Mesothelial cell of epicardium (in vitro differentiated cells): ENCODE measurements at regions not wholly inside any gene's neighbourhood (a gene's known extent, or its start where the extent isn't known, plus 50 kb on each side); places are given as distances from the start of the nearest gene placed in this dataset.

ENCODE experiments used
- DNase-seq, 2 experiments: peaks; one replicate each; pipeline ENCODE4 v3.0.0; 2021; ENCODE audit warnings: low spot score in 2 of 2; ENCODE audit not compliant: unreplicated experiment in 2 of 2
- H3K27ac Mint-ChIP-seq: 2 replicates; pipeline ENCODE4 v1.8.0; 2021; ENCODE audit warnings: mixed read lengths
- H3K27me3 Mint-ChIP-seq: 2 replicates; pipeline ENCODE4 v1.8.0; 2021; ENCODE audit warnings: low read depth, mixed read lengths
- H3K36me3 Mint-ChIP-seq: 2 replicates; pipeline ENCODE4 v1.8.0; 2021; ENCODE audit warnings: mixed read lengths
- H3K4me1 Mint-ChIP-seq: 2 replicates; pipeline ENCODE4 v1.8.0; 2021; ENCODE audit warnings: mixed read lengths
- H3K4me3 Mint-ChIP-seq: 2 replicates; pipeline ENCODE4 v1.8.0; 2021; ENCODE audit warnings: mild to moderate bottlenecking, moderate library complexity, mixed read lengths
- H3K9me3 Mint-ChIP-seq: 2 replicates; pipeline ENCODE4 v1.8.0; 2021; ENCODE audit warnings: mixed read lengths
- TF ChIP-seq, protein P1 (sequence below): fragments of 200-600 bp; sonication (generic); IDR thresholded peaks from one replicate; pipeline ENCODE4 v1.5.0; 2021; ENCODE audit warnings: antibody characterized with exemption; ENCODE audit not compliant: unreplicated experiment

DNA sequence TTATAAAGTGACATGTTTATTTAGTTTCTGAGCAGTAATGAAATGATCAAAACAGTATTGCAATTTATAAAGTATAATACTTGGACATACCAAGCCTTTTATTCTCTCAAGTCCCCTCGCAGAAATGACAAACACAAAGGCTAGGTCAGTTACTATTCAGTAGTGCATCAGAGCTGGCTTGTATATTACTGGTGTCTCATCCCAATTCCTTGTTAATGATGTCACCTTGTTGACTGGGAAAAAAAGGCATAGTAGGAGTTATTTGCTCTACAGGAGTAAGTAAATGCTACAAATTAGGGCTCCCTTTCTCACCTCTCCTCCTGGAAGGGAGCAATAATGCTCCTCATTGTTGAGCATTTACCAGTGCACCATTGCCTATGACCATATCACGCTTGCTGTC is 317.6 kb downstream of the CHL1 start:
- Mint-ChIP-seq H3K27me3 (no peaks in the 10 kb centered on the region), H3K36me3 (no peaks in the 10 kb centered on the region), H3K27ac (no peak overlapping the region), H3K4me3 (no peak overlapping the region), H3K9me3 (peaks cover 5% of the 10 kb centered on the region), H3K4me1 (peaks cover 2% of the 10 kb centered on the region)
- DNase-seq = no peak
- TF ChIP-seq, protein P1, sequence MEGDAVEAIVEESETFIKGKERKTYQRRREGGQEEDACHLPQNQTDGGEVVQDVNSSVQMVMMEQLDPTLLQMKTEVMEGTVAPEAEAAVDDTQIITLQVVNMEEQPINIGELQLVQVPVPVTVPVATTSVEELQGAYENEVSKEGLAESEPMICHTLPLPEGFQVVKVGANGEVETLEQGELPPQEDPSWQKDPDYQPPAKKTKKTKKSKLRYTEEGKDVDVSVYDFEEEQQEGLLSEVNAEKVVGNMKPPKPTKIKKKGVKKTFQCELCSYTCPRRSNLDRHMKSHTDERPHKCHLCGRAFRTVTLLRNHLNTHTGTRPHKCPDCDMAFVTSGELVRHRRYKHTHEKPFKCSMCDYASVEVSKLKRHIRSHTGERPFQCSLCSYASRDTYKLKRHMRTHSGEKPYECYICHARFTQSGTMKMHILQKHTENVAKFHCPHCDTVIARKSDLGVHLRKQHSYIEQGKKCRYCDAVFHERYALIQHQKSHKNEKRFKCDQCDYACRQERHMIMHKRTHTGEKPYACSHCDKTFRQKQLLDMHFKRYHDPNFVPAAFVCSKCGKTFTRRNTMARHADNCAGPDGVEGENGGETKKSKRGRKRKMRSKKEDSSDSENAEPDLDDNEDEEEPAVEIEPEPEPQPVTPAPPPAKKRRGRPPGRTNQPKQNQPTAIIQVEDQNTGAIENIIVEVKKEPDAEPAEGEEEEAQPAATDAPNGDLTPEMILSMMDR = no peak

DNA sequence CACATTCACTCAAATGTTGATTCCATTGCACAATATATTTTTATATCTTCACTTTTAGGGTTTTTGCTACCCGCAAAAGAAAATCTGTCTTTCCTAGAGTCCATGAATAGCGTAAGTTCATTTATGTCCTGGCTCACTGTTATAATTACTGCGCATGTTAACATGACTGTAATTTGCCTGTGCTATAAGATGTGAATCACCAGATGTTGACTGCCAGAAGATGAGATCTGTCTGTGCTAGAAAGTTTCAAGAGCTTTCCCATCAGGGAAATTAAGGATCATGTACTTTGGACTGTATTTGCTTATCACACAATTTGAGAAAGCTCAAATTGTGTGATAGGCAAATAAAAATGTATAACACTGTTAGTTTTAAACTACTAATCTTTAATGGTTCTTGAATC is 322.5 kb downstream of the CHL1 start:
- Mint-ChIP-seq H3K36me3 (no peaks in the 10 kb centered on the region), H3K27ac (no peak overlapping the region), H3K9me3 (no peaks in the 10 kb centered on the region), H3K27me3 (peaks cover 2% of the 10 kb centered on the region), H3K4me1 (no peaks in the 10 kb centered on the region), H3K4me3 (no peak overlapping the region)
- TF ChIP-seq, protein P1 = no peak
- DNase-seq = no peak

DNA sequence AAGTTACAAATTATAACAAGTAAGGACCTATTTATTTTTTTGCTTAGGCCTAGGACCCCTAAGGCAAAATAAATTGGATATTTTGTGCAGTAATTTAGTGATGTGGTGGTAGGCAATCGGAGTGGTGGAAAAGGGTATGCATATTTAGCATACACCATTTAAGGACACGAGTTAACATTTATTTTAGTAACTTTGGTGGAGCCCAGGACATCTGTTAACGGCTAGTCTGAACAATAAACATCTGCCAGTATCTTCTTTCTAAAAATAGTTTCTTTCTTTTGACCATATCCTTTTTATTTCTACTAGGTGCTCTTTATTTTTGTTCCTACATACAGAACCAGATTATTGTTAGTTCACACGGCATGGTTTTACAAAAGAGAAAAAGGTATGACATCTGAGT is 326.3 kb downstream of the CHL1 start:
- no peaks in the 10 kb centered on the region for H3K36me3 Mint-ChIP-seq
- TF ChIP-seq, protein P1 = no peak
- H3K27ac Mint-ChIP-seq = no peak overlapping the region
- no peak overlapping the region for H3K4me3 Mint-ChIP-seq
- peaks cover 2% of the 10 kb centered on the region for H3K4me1 Mint-ChIP-seq
- no peak for DNase-seq
- peaks cover 2% of the 10 kb centered on the region for H3K27me3 Mint-ChIP-seq
- no peaks in the 10 kb centered on the region for H3K9me3 Mint-ChIP-seq

DNA sequence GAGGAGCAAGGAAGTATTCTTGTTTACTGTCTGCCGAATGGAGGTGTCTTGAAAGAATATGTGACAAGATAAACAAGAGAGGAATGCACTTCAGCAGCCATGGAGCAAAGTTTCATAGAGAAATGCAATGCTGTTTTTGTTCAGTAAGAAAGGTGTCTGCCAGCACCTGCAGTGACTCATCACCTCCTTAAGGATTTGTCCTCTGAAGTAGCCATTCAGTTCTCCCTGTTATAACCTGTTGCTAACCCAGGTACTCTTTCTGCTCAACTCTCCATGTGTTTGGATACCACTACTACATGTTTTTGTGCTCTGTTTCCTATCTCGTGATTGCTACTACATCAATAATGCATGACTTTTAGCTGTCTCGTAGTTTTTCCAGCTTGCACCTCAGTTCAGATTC is 328.9 kb downstream of the CHL1 start:
- DNase-seq = no peak
- Mint-ChIP-seq H3K27ac (no peak overlapping the region), H3K36me3 (no peaks in the 10 kb centered on the region), H3K9me3 (peaks cover 1% of the 10 kb centered on the region), H3K4me3 (no peak overlapping the region), H3K4me1 (peaks cover 2% of the 10 kb centered on the region), H3K27me3 (peaks cover 2% of the 10 kb centered on the region)
- TF ChIP-seq, protein P1 = no peak

DNA sequence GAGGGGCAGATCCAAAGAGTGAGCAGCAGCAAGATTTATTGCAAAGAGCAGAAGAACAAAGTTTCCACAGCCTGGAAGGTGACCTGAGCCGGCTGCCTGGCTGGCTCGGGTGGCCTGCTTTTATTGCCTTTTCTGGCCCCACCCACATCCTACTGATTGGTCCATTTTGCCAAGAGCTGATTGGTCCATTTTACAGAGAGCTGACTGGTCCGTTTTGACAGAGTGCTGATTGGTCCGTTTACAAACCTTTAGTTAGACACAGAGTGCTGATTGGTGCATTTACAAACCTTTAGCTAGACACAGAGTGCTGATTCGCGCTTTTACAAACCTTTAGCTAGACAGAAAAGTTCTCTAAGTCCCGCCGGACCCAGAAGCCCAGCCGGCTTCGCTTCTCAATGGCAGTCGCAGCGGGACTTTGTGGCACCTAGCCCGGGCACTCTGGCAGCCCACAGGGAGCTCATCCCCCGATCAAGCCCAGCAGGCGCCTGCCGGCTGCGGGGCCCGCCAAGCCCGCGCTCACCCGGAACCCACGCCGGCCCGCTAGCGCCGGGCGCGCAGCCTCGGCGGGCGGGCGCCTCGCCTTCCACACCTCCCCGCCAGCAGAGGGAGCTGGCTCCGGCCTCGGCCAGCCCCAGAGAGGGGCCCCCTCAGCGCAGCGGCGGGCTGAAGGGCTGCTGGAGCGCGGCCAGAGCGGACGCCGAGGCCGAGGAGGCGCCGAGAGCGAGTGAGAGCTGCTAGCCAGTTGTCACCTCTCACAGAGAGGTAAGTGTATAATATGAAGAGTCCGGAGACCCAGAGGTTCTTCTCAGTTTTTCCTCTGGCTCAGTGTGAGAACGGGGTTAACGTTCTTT is 339.2 kb downstream of the CHL1 start:
- no peak for DNase-seq
- Mint-ChIP-seq H3K36me3 (no peaks in the 10 kb centered on the region), H3K4me1 (peaks cover 18% of the 10 kb centered on the region), H3K4me3 (no peak overlapping the region), H3K27ac (no peak overlapping the region), H3K27me3 (no peaks in the 10 kb centered on the region), H3K9me3 (peaks cover 20% of the 10 kb centered on the region)
- TF ChIP-seq, protein P1 = no peak
